ENCODE measurements at regions not wholly inside any gene's neighbourhood (a gene's known extent, or its start where the extent isn't known, plus 50 kb on each side); places are given as distances from the start of the nearest gene placed in this dataset.

GRCh38 chr5:22908586-22908985 is 55.4 kb upstream of the CDH12 start:
- no peak for TF ChIP-seq CTCF (conservative IDR thresholded peaks at IDR 0.05)
- no peak overlapping the region for H2BK20ac ChIP-seq (ENCODE audit: low read depth, low read length, poor library complexity, severe bottlenecking)
- no peak overlapping the region for H3K4me2 ChIP-seq (ENCODE audit: insufficient read depth, insufficient read length, low read length)
- H3K18ac ChIP-seq (ENCODE audit: insufficient read length, low read depth, low read length), result no peak overlapping the region
- no peak overlapping the region for H4K5ac ChIP-seq (ENCODE audit: insufficient read length, low read depth, low read length)
- no peaks in the 10 kb centered on the region for H3K23me2 ChIP-seq (ENCODE audit: insufficient read length, low read depth, low read length, poor library complexity, severe bottlenecking)
- no peak overlapping the region for H2BK5ac ChIP-seq (ENCODE audit: insufficient read length, low read length)
- H4K8ac ChIP-seq (replicated peaks; ENCODE audit: insufficient read length, low read depth, low read length), result no peak overlapping the region
- H2BK15ac ChIP-seq (ENCODE audit: low read depth, low read length), result no peak overlapping the region
- no peak overlapping the region for H2AK5ac ChIP-seq (ENCODE audit: insufficient read length, low read length)
- H4K91ac ChIP-seq (ENCODE audit: insufficient read length, low read depth, low read length), result no peak overlapping the region
- H3K27me3 ChIP-seq (ENCODE audit: insufficient read depth, low read length), result no peaks in the 10 kb centered on the region
- H3K4ac ChIP-seq (ENCODE audit: low read depth, low read length), result no peak overlapping the region
- H3K9me3 Mint-ChIP-seq, result no peaks in the 10 kb centered on the region
- H3K4me3 Mint-ChIP-seq, result no peak overlapping the region
- H3K4me1 Mint-ChIP-seq, result peaks cover 11 to 12% of the 10 kb centered on the region in 2 experiments
- no peaks in the 10 kb centered on the region for H3K36me3 Mint-ChIP-seq (ENCODE audit: insufficient read depth in 1 of 3, low read depth in 3 of 3)
- H2BK120ac ChIP-seq (ENCODE audit: low read depth, low read length, poor library complexity, severe bottlenecking), result no peak overlapping the region
- H3T11ph ChIP-seq (ENCODE audit: low read length), result no peak overlapping the region
- H3K9me3 ChIP-seq (ENCODE audit: control insufficient read depth, low read depth, low read length), result no peaks in the 10 kb centered on the region
- no peaks in the 10 kb centered on the region for H3K79me1 ChIP-seq (ENCODE audit: insufficient read depth, low read depth, low read length, poor library complexity, severe bottlenecking)
- H3K14ac ChIP-seq (ENCODE audit: insufficient read depth, low read length), result no peak overlapping the region
- no peak overlapping the region for H3K56ac ChIP-seq (ENCODE audit: insufficient read length, low read depth, low read length)
- H3K4me1 ChIP-seq (ENCODE audit: insufficient read depth, low read length), result no peaks in the 10 kb centered on the region; the same call in 1 of the 2 replicates
- no peak overlapping the region for H2AFZ ChIP-seq (ENCODE audit: low read length)
- no peak overlapping the region; a peak in 1 of 7 replicates for H3K27ac Mint-ChIP-seq
- H3K27me3 Mint-ChIP-seq (ENCODE audit: low read depth), result no peaks in the 10 kb centered on the region
- no peak overlapping the region for H3K27ac ChIP-seq (ENCODE audit: insufficient read length, low read depth, low read length)
- no peaks in the 10 kb centered on the region for H3K79me2 ChIP-seq (ENCODE audit: insufficient read depth, low read length)
- H4K20me1 ChIP-seq (ENCODE audit: control insufficient read depth, insufficient read depth, insufficient read length), result no peaks in the 10 kb centered on the region
- H3K9ac ChIP-seq (ENCODE audit: extremely low read depth, insufficient read length, low read length), result no peak overlapping the region
- H3K23ac ChIP-seq (ENCODE audit: insufficient read length, low read depth, low read length), result no peak overlapping the region
- H2BK12ac ChIP-seq (ENCODE audit: insufficient read length, low read depth, low read length), result no peak overlapping the region
- no peak for DNase-seq

All from H9 (cell line).